ENCODE measurements at regions not wholly inside any gene's neighbourhood (a gene's known extent, or its start where the extent isn't known, plus 50 kb on each side); places are given as distances from the start of the nearest gene placed in this dataset.

DNA sequence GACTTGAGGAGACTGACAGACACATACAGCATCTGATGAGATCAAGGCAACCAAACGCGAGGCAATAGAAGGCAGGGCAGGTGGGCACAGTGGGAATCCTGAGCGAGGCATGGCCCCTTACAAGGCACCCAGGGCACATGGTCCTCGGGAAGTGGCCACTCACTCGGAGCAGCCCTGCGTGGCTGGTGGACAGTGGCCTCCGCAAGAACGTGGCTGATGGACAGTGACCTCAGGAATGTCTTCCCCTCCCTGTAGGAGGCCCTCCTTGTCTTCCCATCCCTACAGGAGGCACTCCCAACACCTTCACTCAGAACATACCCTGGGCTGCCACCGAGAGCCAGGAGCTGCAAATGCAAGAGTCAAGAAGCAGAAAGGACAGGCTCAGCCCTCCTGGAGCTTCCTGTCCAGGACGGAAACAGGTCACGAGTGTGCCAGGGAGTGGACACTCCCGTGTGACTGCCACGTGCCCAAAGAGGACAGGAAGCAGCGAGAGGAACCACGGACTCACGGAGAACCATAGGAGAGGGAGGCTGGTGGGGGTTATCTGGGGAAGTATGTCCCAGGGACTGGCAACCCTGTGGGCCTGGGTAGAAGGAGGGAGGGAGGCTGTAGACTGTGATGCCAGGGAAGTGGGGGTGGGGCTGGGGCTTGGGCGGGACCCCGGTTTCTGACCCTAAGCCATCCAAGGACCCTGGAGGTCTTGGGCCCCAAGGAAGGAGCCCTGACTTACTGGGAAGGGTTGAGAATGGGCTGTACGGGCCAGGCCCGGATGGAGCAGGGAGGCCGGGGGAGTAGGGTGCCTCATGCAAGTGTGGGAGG is 321.9 kb upstream of the IRX4 start:
- Mint-ChIP-seq H3K27me3 (ENCODE audit: low read depth, unreplicated experiment) (peaks cover 31% of the 10 kb centered on the region), H3K9me3 (ENCODE audit: unreplicated experiment) (no peaks in the 10 kb centered on the region), H3K4me1 (ENCODE audit: low read depth, unreplicated experiment) (no peaks in the 10 kb centered on the region), H3K4me3 (ENCODE audit: unreplicated experiment) (no peak overlapping the region), H3K36me3 (ENCODE audit: low read depth, unreplicated experiment) (no peaks in the 10 kb centered on the region), H3K27ac (ENCODE audit: unreplicated experiment) (no peak overlapping the region)
- Histone ChIP-seq H3K4me2 (ENCODE audit: low read length) (no peak overlapping the region), H3K9ac (ENCODE audit: low read length) (no peak overlapping the region), H3K4me1 (ENCODE audit: insufficient read depth, low read length) (no peaks in the 10 kb centered on the region), H3K27me3 (ENCODE audit: insufficient read depth, low read length) (no peaks in the 10 kb centered on the region), H3K9me3 (ENCODE audit: insufficient read depth, low read depth, low read length) (no peaks in the 10 kb centered on the region), H2AFZ (ENCODE audit: low read depth, low read length) (no peak overlapping the region), H3K4me3 (ENCODE audit: insufficient read depth, low read depth, low read length) (no peak overlapping the region), H3K79me2 (ENCODE audit: insufficient read depth, low read length) (no peaks in the 10 kb centered on the region), H3K27ac (ENCODE audit: low read depth, low read length) (no peak overlapping the region), H4K20me1 (ENCODE audit: insufficient read depth, low read length) (no peaks in the 10 kb centered on the region), H3K36me3 (ENCODE audit: insufficient read depth, low read length) (no peaks in the 10 kb centered on the region)
- DNase-seq (ENCODE audit: low read depth): no peak
- TF ChIP-seq EZH2 (IDR thresholded peaks at IDR 0.05; ENCODE audit: insufficient read depth, low read length): no peak
- TF ChIP-seq CTCF (IDR thresholded peaks at IDR 0.05; ENCODE audit: insufficient read depth, low read depth, low read length): no peak
- no peak for FAIRE-seq

- Histone ChIP-seq H3K9me3 (ENCODE audit: insufficient read depth, low read depth, low read length) (no peaks in the 10 kb centered on the region), H3K4me1 (ENCODE audit: insufficient read depth, low read length) (no peaks in the 10 kb centered on the region), H2AFZ (ENCODE audit: low read depth, low read length) (no peak overlapping the region), H3K9ac (ENCODE audit: low read length) (no peak overlapping the region), H3K4me2 (ENCODE audit: low read length) (no peak overlapping the region), H3K27ac (ENCODE audit: low read depth, low read length) (no peak overlapping the region), H4K20me1 (ENCODE audit: insufficient read depth, low read length) (no peaks in the 10 kb centered on the region), H3K79me2 (ENCODE audit: insufficient read depth, low read length) (no peaks in the 10 kb centered on the region), H3K36me3 (ENCODE audit: insufficient read depth, low read length) (no peaks in the 10 kb centered on the region), H3K27me3 (ENCODE audit: insufficient read depth, low read length) (no peaks in the 10 kb centered on the region), H3K4me3 (ENCODE audit: insufficient read depth, low read depth, low read length) (no peak overlapping the region)
- H3K4me3 Mint-ChIP-seq (ENCODE audit: unreplicated experiment): no peak overlapping the region
- H3K27ac Mint-ChIP-seq (ENCODE audit: unreplicated experiment): no peak overlapping the region
- DNase-seq (ENCODE audit: low read depth): no peak
- no peaks in the 10 kb centered on the region for H3K9me3 Mint-ChIP-seq (ENCODE audit: unreplicated experiment)
- H3K36me3 Mint-ChIP-seq (ENCODE audit: low read depth, unreplicated experiment): no peaks in the 10 kb centered on the region
- TF ChIP-seq EZH2 (IDR thresholded peaks at IDR 0.05; ENCODE audit: insufficient read depth, low read length) (no peak), CTCF (IDR thresholded peaks at IDR 0.05; ENCODE audit: insufficient read depth, low read depth, low read length) (no peak)
- peaks cover 36% of the 10 kb centered on the region for H3K27me3 Mint-ChIP-seq (ENCODE audit: low read depth, unreplicated experiment)
- no peaks in the 10 kb centered on the region for H3K4me1 Mint-ChIP-seq (ENCODE audit: low read depth, unreplicated experiment)
- no peak for FAIRE-seq
Observed at GRCh38 chr5:2203774-2204173, 321.0 kb upstream of the IRX4 start.

- peaks cover 36% of the 10 kb centered on the region for H3K27me3 Mint-ChIP-seq (ENCODE audit: low read depth, unreplicated experiment)
- FAIRE-seq (no peak), DNase-seq (ENCODE audit: low read depth) (no peak)
Observed at GRCh38 chr5:2201832-2202231, 319.1 kb upstream of the IRX4 start.

More at GRCh38 chr5:2201832-2202231, 319.1 kb upstream of the IRX4 start:
- TF ChIP-seq EZH2 (IDR thresholded peaks at IDR 0.05; ENCODE audit: insufficient read depth, low read length): no peak
- no peak for TF ChIP-seq CTCF (IDR thresholded peaks at IDR 0.05; ENCODE audit: insufficient read depth, low read depth, low read length)
- H3K9me3 ChIP-seq (ENCODE audit: insufficient read depth, low read depth, low read length): no peaks in the 10 kb centered on the region
- no peaks in the 10 kb centered on the region for H4K20me1 ChIP-seq (ENCODE audit: insufficient read depth, low read length)
- Mint-ChIP-seq H3K4me1 (ENCODE audit: low read depth, unreplicated experiment) (no peaks in the 10 kb centered on the region), H3K27ac (ENCODE audit: unreplicated experiment) (no peak overlapping the region), H3K9me3 (ENCODE audit: unreplicated experiment) (no peaks in the 10 kb centered on the region), H3K4me3 (ENCODE audit: unreplicated experiment) (no peak overlapping the region), H3K36me3 (ENCODE audit: low read depth, unreplicated experiment) (no peaks in the 10 kb centered on the region)
- H3K4me2 ChIP-seq (ENCODE audit: low read length): no peak overlapping the region
- no peaks in the 10 kb centered on the region for H3K27me3 ChIP-seq (ENCODE audit: insufficient read depth, low read length)
- H3K36me3 ChIP-seq (ENCODE audit: insufficient read depth, low read length): no peaks in the 10 kb centered on the region
- H3K9ac ChIP-seq (ENCODE audit: low read length): no peak overlapping the region
- H3K79me2 ChIP-seq (ENCODE audit: insufficient read depth, low read length): no peaks in the 10 kb centered on the region
- no peak overlapping the region for H2AFZ ChIP-seq (ENCODE audit: low read depth, low read length)
- no peaks in the 10 kb centered on the region for H3K4me1 ChIP-seq (ENCODE audit: insufficient read depth, low read length)
- H3K27ac ChIP-seq (ENCODE audit: low read depth, low read length): no peak overlapping the region
- H3K4me3 ChIP-seq (ENCODE audit: insufficient read depth, low read depth, low read length): no peak overlapping the region

Data from astrocyte (in vitro differentiated cells and primary cell).